Limb (tissue), 2 donors: ENCODE measurements at regions not wholly inside any gene's neighbourhood (a gene's known extent, or its start where the extent isn't known, plus 50 kb on each side); places are given as distances from the start of the nearest gene placed in this dataset.
A peak's percentile ranks its signal among the peaks of the same experiment; 100 is the strongest.
"Not testable (repeated sequence)": the region's sequence is repeated elsewhere in the genome, so short reads cannot be mapped to it uniquely, and the experiment has no call there.

Experiments
- DNase-seq, 2 donors: peaks; one replicate each; pipeline ENCODE4 v3.0.0-alpha.2; 2016; ENCODE audit errors: extremely low spot score in 2 of 2

DNA sequence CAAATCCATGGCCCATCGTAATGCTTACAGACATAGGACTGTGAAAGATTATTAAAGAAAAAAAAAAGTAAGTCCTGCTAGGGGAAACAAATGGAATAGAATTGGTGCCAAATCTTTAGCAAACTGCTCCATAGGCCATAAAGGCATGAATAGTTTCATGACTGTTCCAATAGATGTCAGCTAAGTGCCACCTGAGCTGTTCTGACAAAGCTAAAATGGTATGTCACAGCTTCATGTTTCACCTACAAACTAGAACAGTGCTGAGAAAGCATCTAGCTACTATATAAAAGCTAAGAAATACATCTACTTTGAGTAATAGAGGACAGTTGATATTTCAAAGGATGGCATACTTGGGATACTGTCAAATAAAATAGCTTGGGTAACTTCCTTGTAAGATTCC, 771.6 kb upstream of the CA10 start:
- DNase-seq = no peak

DNA sequence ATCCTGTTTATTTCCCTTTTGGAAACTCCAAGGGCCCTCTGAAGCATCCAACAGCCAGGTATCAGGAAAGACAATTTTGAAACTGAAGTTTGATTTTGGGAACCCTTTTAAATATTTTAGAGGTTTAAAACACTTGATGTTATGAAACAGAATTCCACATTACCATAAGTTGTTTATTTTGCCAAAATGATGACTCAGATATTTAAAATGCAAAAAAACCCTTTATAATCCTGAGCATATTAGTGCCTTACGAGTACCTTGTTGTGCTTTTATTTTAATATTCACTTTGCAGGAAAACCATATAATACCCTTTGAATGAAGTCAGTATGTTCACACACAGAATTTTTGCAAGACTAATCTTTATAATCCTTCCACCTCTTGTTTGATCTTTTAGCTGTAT, 765.1 kb upstream of the CA10 start:
- no peak for DNase-seq

DNA sequence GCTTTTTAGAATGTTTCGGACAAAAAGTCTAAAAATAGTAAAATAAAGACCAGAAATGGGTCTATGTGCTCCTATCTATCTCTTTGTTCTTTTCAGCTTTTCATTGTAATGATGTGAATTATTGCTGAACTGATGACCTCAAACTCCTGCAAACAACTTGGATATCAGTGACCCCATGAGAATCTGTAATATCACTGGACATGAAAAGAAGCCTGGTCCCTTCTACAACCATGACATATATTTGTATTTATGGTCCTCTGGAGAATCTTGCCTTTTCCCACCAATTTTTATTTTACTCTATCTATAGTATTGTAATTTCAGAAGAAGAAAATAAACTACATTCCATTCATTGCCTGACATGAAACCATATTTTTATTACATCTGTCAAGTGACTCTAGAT, 740.7 kb upstream of the CA10 start:
- DNase-seq = no peak

GRCh38 chr17:52895272-52895671, 736.8 kb upstream of the CA10 start:
- DNase-seq = no peak

DNA sequence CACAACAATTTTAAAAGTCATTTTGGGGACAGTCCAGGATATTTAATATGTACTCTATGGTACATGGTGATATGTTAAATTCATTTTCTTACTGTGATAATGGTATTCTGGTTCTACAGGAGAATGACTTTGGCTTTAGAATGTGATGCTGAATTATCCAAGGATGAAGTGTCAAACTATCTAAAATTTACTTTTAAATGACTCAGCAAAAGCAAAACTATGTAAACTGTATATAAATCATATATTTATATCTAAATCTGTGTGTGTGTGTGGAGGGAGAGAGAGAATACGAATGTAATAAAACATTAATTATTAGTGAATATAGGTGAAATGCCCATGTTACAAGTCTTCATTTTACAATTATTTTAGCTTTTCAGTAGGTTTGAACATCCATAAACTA, 733.8 kb upstream of the CA10 start:
- no peak for DNase-seq

- no peak for DNase-seq
These were observed 727.4 kb upstream of the CA10 start for GRCh38 chr17:52885882-52886281.

GRCh38 chr17:52883907-52884491, 725.5 kb upstream of the CA10 start:
- peak in 1 of 2 donors; percentile 25 for DNase-seq

GRCh38 chr17:52846767-52847166, 688.3 kb upstream of the CA10 start:
- not testable (repeated sequence) for DNase-seq

- no peak for DNase-seq
These were observed 683.5 kb upstream of the CA10 start for GRCh38 chr17:52841971-52842370.

- no peak for DNase-seq
These were observed 679.0 kb upstream of the CA10 start for GRCh38 chr17:52837492-52837891.

DNA sequence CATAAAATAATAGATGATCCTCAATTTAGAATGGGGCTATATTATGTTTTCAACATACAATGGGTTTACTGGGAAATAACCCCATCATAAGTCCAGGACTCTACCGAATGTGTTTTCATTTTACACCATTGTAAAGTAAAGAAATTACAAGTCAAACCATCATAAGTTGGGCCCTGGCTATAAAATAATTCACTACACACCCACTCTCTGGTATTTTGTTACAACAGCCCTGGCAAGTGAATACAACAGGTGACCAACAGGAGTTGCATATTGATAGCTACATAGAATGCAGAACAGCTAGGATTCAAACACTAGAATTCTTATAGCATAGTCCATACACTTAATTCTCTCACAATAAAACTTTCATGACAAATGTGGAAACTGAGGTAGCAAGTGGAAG, 673.0 kb upstream of the CA10 start:
- no peak for DNase-seq

GRCh38 chr17:52828621-52829020, 670.1 kb upstream of the CA10 start:
- DNase-seq = no peak

GRCh38 chr17:52827526-52827925, 669.0 kb upstream of the CA10 start:
- DNase-seq = no peak

- no peak for DNase-seq
These were observed 666.0 kb upstream of the CA10 start for GRCh38 chr17:52824542-52824941.

- peak in 1 of 2 donors; percentile 11 for DNase-seq
These were observed 664.6 kb upstream of the CA10 start for GRCh38 chr17:52823155-52823554.

GRCh38 chr17:52790359-52790955, 631.9 kb upstream of the CA10 start:
- DNase-seq = no peak

DNA sequence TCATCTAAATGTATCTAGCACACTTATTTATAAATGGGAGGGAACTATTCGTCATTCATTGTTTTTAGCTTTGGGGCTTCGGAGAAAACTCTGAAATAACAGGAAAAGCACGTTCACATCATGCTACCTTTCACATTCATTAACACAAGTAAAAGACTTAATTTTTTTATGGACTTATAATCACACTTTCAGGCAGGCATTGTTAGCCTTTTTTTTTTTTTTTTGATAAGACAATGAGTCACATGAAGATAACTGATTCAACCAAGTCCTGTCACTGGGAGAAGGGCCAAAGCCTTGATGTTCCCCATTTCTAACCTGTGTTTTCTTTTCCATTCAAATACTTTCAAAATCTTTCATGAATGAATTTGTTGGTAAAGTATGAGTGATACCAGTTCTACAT, 631.3 kb upstream of the CA10 start:
- DNase-seq = no peak

GRCh38 chr17:52776234-52776633, 617.7 kb upstream of the CA10 start:
- DNase-seq = no peak

DNA sequence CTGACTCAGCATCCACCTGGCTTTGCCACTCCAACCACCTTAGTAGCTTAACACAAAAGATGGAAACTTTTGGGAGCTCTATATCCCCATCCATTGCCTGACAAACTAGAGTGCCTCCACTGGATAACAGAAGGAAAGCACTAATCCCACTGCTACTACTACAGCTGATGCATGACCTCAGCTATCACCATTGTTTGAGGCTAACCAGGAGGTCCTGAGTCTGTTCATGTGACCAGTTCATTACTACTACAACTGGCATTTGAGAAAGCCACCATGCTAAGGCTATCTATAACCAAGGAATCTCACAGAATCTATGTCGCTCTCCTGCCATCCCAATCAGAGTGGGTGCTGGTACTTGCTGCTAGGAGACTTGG, 604.3 kb upstream of the CA10 start:
- DNase-seq = no peak

GRCh38 chr17:52762147-52762793, 603.8 kb upstream of the CA10 start:
- DNase-seq = no peak

DNA sequence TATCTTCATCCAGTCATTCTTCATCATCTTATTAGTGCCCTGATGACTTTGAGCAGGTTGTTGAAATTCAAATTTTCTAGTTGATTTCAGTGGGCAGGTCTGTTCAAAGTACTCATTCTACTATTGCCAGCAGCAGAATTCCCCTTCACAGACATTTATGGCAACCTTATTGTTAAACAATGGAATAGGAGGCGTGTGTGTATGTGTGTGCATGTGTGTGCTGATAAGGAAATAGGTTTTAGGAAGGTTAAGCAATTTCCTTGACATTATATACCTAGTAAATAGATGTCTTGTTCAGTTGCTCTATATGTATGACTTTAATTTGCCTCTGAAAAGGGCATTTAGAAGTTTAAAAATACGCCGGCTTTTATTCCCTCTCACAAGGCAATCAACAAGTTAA, 601.4 kb upstream of the CA10 start:
- DNase-seq = no peak

DNA sequence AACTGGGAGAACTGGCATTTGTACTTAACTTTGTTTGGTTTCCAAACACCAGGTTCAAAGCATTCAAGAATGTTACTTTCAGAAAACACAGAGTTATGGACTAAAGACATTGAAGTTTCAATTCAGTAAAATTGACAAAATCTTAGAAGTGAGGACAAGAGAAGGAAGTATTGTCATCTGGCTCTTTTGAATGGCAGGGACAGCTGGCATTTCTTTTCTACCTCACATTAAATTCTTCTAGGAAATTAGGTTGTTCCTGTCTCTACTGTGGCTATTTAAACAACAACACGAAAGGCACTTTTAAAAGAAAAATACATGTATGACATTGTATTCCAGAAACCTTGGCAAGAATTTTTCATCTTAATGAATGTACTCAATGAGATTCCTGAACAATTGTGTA, 600.0 kb upstream of the CA10 start:
- DNase-seq = no peak

- DNase-seq = no peak
These were observed 598.2 kb upstream of the CA10 start for GRCh38 chr17:52756746-52757145.
